ENCODE measurements at regions not wholly inside any gene's neighbourhood (a gene's known extent, or its start where the extent isn't known, plus 50 kb on each side); places are given as distances from the start of the nearest gene placed in this dataset.
"Not testable (repeated sequence)": the region's sequence is repeated elsewhere in the genome, so short reads cannot be mapped to it uniquely, and the experiment has no call there.

- ATAC-seq, result no peak
These were observed 127.7 kb downstream of the IGLL1 start for GRCh38 chr22:23452231-23453010.

GRCh38 chr22:23451452-23452230 lies 128.4 kb downstream of the IGLL1 start:
- H3K4me3 ChIP-seq; H3K4me1 ChIP-seq; DNase-seq; intact Hi-C loops (cut with DNase I); H3K27ac ChIP-seq; H3K36me3 ChIP-seq; H3K9me3 ChIP-seq; ATAC-seq: not testable (repeated sequence)
- WGBS, 4 donors, result 65 to 75% (median 68%) methylated on average over 22 to 30 of the region's 30 CpGs
- peaks cover 0 to 20% (median 0%) of the 10 kb centered on the region in 9 donors for H3K27me3 ChIP-seq

More at GRCh38 chr22:23452231-23453010, 127.7 kb downstream of the IGLL1 start:
- WGBS, 4 donors, result 62 to 77% (median 70%) methylated on average over 22 to 23 of the region's 23 CpGs
- no peak for DNase-seq
- TF ChIP-seq, protein P1, sequence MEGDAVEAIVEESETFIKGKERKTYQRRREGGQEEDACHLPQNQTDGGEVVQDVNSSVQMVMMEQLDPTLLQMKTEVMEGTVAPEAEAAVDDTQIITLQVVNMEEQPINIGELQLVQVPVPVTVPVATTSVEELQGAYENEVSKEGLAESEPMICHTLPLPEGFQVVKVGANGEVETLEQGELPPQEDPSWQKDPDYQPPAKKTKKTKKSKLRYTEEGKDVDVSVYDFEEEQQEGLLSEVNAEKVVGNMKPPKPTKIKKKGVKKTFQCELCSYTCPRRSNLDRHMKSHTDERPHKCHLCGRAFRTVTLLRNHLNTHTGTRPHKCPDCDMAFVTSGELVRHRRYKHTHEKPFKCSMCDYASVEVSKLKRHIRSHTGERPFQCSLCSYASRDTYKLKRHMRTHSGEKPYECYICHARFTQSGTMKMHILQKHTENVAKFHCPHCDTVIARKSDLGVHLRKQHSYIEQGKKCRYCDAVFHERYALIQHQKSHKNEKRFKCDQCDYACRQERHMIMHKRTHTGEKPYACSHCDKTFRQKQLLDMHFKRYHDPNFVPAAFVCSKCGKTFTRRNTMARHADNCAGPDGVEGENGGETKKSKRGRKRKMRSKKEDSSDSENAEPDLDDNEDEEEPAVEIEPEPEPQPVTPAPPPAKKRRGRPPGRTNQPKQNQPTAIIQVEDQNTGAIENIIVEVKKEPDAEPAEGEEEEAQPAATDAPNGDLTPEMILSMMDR (IDR thresholded peaks at IDR 0.05), result no peak
- TF ChIP-seq POLR2A (IDR thresholded peaks at IDR 0.05), result no peak
- no peak overlapping the region for H3K27ac ChIP-seq
- no peaks in the 10 kb centered on the region for H3K4me1 ChIP-seq
- intact Hi-C loops (cut with DNase I), result no loop called here
- no peaks in the 10 kb centered on the region for H3K36me3 ChIP-seq
- no peak overlapping the region for H3K4me3 ChIP-seq
- peaks cover 0 to 28% (median 4%) of the 10 kb centered on the region in 9 donors for H3K27me3 ChIP-seq
- H3K9me3 ChIP-seq, result no peaks in the 10 kb centered on the region

GRCh38 chr22:23450821-23451220 lies 129.3 kb downstream of the IGLL1 start:
- 89 to 96% (median 93%) methylated on average over 6 to 15 of the region's 15 CpGs for WGBS, 4 donors
- H3K27ac ChIP-seq; H3K36me3 ChIP-seq; H3K9me3 ChIP-seq; H3K4me1 ChIP-seq; intact Hi-C loops (cut with DNase I); DNase-seq; H3K4me3 ChIP-seq: not testable (repeated sequence)
- peaks cover 0 to 18% (median 0%) of the 10 kb centered on the region in 9 donors for H3K27me3 ChIP-seq
- peak in 1 of 4 donors; percentile 12 for ATAC-seq

DNA sequence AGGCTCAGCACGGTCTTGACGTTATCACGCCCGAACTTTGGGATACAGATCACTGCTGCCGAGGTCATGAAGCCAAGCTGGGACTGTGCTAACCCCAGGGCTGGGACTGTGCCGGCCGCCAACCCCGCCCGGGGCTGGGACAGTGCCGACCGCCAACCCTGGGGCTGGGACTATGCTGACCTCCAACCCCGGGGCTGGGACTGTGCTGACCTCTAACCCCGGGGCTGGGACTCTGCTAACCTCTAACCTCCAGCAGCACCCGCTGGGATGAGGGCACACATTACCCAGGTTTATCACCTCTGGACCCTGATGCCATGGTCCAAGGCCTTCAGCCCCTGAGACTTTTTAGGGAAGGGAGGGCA lies 129.7 kb downstream of the IGLL1 start:
- intact Hi-C loops (cut with DNase I), result no loop called here
- no peaks in the 10 kb centered on the region for H3K4me1 ChIP-seq
- H3K9me3 ChIP-seq, result peaks cover 0 to 7% (median 0%) of the 10 kb centered on the region in 12 donors
- H3K36me3 ChIP-seq, result no peaks in the 10 kb centered on the region
- TF ChIP-seq, protein P1 (IDR thresholded peaks at IDR 0.05), result no peak
- no peak for TF ChIP-seq POLR2A (IDR thresholded peaks at IDR 0.05)
- WGBS, 4 donors, result 90 to 94% (median 93%) methylated on average over 2 to 14 of the region's 14 CpGs
- no peak for DNase-seq
- H3K27ac ChIP-seq, result no peak overlapping the region
- ATAC-seq, result peak in 1 of 4 donors; percentile 47
- peaks cover 0 to 18% (median 0%) of the 10 kb centered on the region in 9 donors for H3K27me3 ChIP-seq
- H3K4me3 ChIP-seq, result no peak overlapping the region

GRCh38 chr22:23449748-23450433 lies 130.2 kb downstream of the IGLL1 start:
- intact Hi-C loops (cut with DNase I); H3K27ac ChIP-seq; DNase-seq; H3K4me1 ChIP-seq; H3K36me3 ChIP-seq; H3K4me3 ChIP-seq; H3K9me3 ChIP-seq: not testable (repeated sequence)
- 81 to 93% (median 83%) methylated on average over 5 to 27 of the region's 28 CpGs for WGBS, 4 donors
- peaks cover 0 to 18% (median 0%) of the 10 kb centered on the region in 9 donors for H3K27me3 ChIP-seq
- peak in 1 of 4 donors; percentile 25 for ATAC-seq

DNA sequence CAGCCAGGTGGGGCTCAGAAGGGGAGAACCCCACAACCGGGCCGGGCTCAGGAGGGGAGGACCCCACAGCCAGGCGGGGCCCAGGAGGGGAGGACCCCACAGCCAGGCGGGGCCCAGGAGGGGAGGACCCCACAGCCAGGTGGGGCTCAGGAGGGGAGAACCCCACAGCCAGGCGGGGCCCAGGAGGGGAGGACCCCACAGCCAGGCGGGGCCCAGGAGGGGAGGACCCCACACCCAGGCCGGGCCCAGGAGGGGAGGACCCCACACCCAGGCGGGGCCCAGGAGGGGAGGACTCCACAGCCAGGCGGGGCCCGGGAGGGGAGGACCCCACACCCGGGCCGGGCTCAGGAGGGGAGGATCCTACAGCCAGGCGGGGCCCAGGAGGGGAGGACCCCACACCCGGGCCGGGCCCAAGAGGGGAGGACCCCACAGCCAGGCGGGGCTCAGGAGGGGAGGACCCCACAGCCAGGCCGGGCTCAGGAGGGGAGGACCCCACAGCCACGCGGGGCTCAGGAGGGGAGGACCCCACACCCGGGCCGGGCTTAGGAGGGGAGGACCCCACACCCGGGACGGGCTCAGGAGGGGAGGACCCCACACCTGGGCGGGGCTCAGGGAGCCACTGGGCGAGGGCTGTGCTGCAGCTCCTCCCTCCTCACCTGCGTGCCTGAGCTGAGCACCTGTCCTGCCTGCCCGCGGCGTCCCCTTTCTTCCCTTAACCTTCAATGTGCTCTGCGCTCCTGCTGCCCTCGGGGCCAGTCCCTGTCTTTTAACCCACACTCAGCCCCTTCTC lies 131.4 kb downstream of the IGLL1 start:
- DNase-seq; intact Hi-C loops (cut with DNase I); ATAC-seq; H3K36me3 ChIP-seq; H3K4me3 ChIP-seq; H3K27ac ChIP-seq; H3K4me1 ChIP-seq; H3K9me3 ChIP-seq: not testable (repeated sequence)
- peaks cover 0 to 17% (median 0%) of the 10 kb centered on the region in 9 donors for H3K27me3 ChIP-seq
- 74 to 82% (median 78%) methylated on average over 8 to 29 of the region's 31 CpGs for WGBS, 4 donors

All from heart left ventricle (tissue), 16 donors.